ENCODE measurements at regions not wholly inside any gene's neighbourhood (a gene's known extent, or its start where the extent isn't known, plus 50 kb on each side); places are given as distances from the start of the nearest gene placed in this dataset.
"Not testable (repeated sequence)": the region's sequence is repeated elsewhere in the genome, so short reads cannot be mapped to it uniquely, and the experiment has no call there.

- no peak for DNase-seq
These were observed 168.7 kb downstream of the PHLDA1 start for GRCh38 chr12:75862692-75863471.

DNA sequence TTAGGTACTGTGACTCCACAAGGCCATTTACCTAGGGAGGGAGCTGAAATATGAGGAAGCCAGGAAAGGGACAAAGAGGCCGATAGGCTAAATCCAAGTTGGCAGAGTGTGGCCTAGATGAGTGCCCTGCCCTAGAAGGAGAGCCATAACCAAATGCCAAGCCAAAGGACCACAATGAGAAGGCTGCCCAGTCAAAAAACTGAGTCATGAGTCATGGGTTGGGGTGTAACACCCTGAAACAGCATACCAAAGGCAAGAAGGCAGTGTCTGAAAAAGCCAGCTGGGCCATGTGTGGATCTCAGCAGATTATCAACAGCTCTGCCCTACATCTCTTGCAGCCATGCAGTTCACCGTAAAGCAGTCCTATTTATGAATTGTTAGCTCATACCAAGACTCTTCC, 171.7 kb downstream of the PHLDA1 start:
- no peak for DNase-seq

DNA sequence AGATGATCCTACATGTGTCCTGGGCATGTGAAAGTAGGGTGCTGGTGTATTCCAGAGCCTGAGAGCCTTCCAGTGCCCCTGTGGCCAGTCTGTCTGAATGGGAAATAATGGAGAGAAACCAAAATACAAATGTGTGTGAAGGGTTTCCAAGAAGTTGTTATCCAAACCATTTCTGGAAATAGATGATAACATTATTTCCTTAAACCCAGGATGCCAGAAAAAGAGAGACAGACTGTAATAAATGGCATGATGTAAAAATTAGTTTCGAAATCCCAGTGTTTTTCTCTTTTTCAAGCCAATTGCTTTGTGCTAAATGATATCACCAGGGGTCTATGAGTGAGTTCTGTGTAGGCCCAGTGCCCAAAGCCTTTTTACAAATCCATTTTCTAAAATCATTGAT, 175.3 kb downstream of the PHLDA1 start:
- DNase-seq, result no peak

DNA sequence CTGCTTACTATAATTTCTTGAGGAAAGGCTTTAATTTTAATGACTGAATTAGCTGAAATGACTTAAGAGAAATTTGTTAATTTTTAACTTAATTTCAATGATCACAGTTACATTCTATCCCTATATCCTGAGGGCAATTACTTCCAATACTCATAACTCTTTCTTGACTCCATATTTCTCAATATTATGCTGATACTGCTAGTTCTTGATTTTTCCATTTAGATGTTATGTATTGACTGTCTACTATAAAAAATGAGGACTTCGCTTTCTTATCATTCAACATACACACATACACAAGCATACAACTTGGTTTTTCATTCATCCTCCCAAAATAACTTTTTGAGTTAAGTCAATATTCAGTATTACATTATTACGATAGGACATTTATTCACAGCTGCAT, 176.2 kb downstream of the PHLDA1 start:
- DNase-seq, result no peak

DNA sequence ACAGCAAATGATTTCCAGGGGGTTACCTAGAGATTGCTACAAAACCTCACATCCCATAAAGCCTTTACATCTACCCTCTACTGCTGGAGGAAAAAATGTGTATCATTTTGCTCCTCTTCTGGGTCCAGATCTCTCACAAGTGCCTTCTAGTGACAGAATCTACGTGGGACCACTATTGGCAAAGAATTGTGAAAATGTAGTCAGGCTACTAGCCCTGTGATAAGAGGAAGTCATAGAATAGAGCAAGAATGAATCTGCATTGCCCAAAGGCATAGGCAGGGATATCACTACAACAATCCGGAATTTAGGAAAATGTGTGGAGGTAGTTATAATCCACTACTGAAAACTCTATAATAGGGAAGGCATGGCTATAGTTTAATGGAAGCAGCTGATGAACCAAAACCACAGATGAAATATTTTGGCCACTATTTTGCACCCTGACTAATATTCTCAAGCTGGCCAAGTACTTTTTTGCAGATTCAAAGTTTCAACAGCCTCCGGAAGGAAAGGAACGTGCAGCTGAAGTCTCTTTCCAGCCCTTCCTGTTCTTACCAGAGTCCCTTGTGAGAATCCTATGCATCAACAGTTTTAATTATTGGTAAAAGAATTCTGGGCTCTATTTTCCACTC, 176.8 kb downstream of the PHLDA1 start:
- DNase-seq, result no peak

- DNase-seq, result not testable (repeated sequence)
These were observed 177.4 kb downstream of the PHLDA1 start for GRCh38 chr12:75854137-75854536.

GRCh38 chr12:75853626-75854025, 177.9 kb downstream of the PHLDA1 start:
- no peak for DNase-seq

GRCh38 chr12:75852956-75853355, 178.6 kb downstream of the PHLDA1 start:
- DNase-seq, result no peak

GRCh38 chr12:75852143-75852542, 179.4 kb downstream of the PHLDA1 start:
- DNase-seq, result no peak

DNA sequence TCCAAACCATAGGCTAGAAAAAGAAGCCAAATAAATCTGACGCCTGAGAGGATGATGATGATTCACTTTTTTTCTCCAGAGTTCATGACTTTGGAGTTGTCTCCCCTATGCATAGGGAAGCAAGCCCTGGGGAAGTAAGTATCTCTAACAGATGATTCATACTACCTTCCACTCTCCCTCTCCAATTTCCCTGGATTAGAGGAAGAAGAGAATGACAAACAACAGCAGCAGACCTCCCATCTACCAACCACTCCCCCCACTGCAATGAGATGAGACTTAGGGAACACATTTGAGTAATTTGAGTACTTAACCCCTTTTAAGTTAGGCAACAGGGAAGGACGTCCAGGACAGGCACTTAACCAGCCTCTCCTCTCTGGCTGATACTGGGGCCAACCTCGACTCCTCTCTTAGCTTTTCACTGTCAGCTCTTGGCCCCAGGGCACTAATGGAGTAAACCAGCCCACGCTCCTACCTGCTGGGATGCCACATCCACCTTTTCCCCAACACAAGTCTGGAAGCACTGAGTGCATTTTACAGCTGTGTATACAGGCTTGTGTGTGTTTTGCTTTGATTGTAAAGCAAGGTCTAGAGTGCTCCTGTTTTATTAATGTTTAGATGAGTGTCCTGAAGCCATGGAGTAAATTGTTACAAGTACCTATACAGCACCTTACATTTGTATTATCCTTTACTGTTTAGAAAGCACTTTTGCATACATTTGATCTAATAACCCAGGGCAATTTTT, 180.7 kb downstream of the PHLDA1 start:
- DNase-seq, result no peak

- no peak for DNase-seq
These were observed 182.6 kb downstream of the PHLDA1 start for GRCh38 chr12:75848961-75849360.

- no peak for DNase-seq
These were observed 183.1 kb downstream of the PHLDA1 start for GRCh38 chr12:75848431-75848925.

GRCh38 chr12:75846102-75846501, 185.5 kb downstream of the PHLDA1 start:
- no peak for DNase-seq

DNA sequence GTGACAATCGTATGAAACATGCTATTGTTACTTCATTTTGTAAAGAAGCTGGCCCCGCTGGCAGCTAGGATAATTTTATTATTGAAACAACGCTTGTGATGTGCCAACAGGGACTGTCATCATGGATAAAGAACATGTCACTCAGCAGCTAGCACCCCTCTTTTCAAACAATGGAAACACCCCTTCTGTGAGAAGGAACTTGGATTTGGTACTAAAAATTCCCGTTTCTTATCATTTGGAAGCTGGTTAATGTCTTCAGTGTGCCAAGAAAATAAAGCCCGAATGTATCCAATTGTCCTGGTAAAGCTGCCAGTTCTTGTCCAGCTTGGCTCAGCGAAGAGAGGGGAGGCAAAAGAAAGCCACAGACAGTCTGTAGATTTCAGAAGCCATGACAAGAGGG, 186.6 kb downstream of the PHLDA1 start:
- no peak for DNase-seq

DNA sequence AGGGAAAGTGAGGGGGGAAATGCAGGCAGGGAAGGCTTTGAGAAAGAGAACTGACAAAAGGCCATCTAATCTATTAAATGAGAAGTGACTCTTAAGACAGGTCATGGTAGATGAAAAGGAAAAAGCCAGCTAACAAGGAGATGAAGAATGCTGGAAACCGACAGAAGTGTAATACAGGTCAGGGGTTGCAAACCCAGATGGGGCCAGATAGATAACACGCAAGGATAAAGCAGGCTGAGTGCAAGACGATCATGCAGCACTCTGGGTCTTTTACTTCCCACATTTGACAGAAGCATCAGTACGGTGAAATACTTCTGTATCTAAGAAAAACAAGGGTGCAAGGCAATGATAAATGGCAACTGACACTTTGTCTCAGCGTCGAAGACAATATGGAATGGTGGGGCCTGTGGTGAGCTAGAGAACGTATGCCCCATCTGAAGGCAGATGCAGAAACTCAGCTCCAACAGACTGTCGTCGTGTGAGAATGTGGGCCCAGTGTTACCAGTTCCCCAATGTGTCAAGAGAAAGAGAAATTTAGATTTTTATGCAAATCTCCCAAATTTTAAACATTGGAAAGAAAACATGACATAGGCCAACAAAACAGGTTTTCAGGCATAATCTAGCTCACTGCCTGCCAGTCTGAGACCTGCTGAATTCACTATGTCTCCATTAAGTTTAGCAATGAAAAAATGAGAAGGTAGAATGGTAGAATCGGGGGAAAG, 187.4 kb downstream of the PHLDA1 start:
- no peak for DNase-seq

GRCh38 chr12:75842090-75842489, 189.5 kb downstream of the PHLDA1 start:
- DNase-seq, result no peak

DNA sequence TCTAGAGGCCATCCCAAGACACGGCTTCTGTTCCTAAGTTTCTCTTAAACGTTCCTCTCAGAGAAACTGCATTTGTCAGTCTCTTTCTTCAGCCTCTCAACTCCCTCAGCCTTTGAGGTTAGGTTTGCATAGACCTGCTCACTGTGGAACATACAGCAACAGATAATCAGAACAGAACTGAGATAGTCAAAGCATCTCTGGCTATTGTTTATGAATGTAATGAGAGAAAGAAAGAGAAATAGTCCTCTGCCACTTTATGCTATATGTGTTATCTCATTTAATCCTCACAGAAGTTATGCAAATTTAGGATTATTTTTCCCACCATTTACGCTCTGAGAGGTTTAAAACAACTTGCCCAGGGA, 190.6 kb downstream of the PHLDA1 start:
- DNase-seq, result no peak

- no peak for DNase-seq
These were observed 193.3 kb downstream of the PHLDA1 start for GRCh38 chr12:75838309-75838708.

GRCh38 chr12:75837700-75838099, 193.9 kb downstream of the PHLDA1 start:
- DNase-seq, result no peak

DNA sequence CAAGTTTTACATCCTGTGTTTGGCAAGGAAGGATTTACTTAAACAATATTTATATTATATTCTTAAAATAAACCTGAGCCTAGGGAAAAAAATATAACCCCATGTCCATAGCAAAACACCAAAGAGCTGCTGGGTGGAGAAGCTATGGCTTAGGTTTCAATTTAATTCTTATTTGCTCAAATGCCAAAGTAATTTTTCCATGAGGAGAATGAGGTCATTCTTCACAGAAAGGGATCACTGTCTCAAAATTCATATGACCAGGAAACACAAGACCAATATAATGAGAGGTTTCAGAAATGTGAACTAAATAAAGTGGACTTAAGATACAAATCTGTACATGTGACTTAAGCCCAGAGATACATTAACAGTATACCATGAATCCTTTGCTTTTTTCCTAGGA, 195.0 kb downstream of the PHLDA1 start:
- DNase-seq, result no peak

DNA sequence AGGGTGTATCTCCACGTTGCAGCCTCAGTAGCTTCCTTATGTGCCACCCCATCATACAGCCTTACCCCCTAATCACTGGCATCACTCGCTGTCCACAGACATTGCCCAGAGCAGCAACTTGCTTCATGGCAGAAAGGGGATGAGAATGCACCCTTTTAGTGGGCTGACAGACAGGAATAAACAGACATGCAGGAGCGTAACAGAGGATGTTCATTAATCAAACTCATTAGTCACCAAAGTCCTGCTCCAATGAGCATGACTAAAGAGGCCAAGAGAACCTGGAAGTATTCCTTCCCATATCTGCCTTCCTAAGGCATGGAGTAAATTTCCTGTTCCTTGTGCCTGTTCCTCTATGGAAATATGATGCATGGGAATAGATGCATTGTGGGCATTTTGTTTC, 197.0 kb downstream of the PHLDA1 start:
- no peak for DNase-seq

- DNase-seq, result no peak
These were observed 198.3 kb downstream of the PHLDA1 start for GRCh38 chr12:75833268-75833667.

GRCh38 chr12:75831402-75831801, 200.2 kb downstream of the PHLDA1 start:
- DNase-seq, result no peak
